Mesendoderm (in vitro differentiated cells): ENCODE measurements at regions not wholly inside any gene's neighbourhood (a gene's known extent, or its start where the extent isn't known, plus 50 kb on each side); places are given as distances from the start of the nearest gene placed in this dataset.

Experiments used
- DNase-seq: peaks from one replicate; pipeline ENCODE4 v3.0.0; 2013
- H2AK5ac ChIP-seq: 2 replicates; pipeline ENCODE4 v1.6.1; 2013; ENCODE audit warnings: low read length, inconsistent platforms
- H2BK120ac ChIP-seq: 2 replicates; pipeline ENCODE4 v1.6.1; 2013; ENCODE audit warnings: low read depth, mild to moderate bottlenecking, low read length, moderate library complexity, mixed read lengths
- H2BK15ac ChIP-seq: replicated peaks from 2 replicates; pipeline ENCODE4 v1.6.1; 2013; ENCODE audit warnings: low read depth, mild to moderate bottlenecking, moderate library complexity
- H2BK5ac ChIP-seq: 2 replicates; pipeline ENCODE4 v1.6.1; 2013; ENCODE audit warnings: low read length, inconsistent platforms
- H3K18ac ChIP-seq: 2 replicates; pipeline ENCODE4 v1.6.1; 2013; ENCODE audit warnings: mild to moderate bottlenecking, low read length, mixed read lengths
- H3K23ac ChIP-seq: one replicate; pipeline ENCODE4 v1.6.1; 2013; ENCODE audit warnings: low read length
- H3K27ac ChIP-seq: 2 replicates; pipeline ENCODE4 v1.5.1; 2013; ENCODE audit warnings: low read depth, mild to moderate bottlenecking, inconsistent platforms, low read length, moderate library complexity
- H3K27me3 ChIP-seq: 2 replicates; pipeline ENCODE4 v1.6.1; 2013; ENCODE audit warnings: low read length, control low read depth, mild to moderate bottlenecking, inconsistent platforms; ENCODE audit not compliant: insufficient read depth, poor library complexity
- H3K36me3 ChIP-seq: 2 replicates; pipeline ENCODE4 v1.6.1; 2013; ENCODE audit warnings: low read length, inconsistent platforms; ENCODE audit not compliant: control insufficient read depth, insufficient read depth
- H3K4ac ChIP-seq: one replicate; pipeline ENCODE4 v1.6.1; 2013; ENCODE audit warnings: low read depth, mild to moderate bottlenecking, low read length, moderate library complexity
- H3K4me1 ChIP-seq: 2 replicates; pipeline ENCODE4 v1.6.1; 2013; ENCODE audit warnings: low read depth, low read length, inconsistent platforms; ENCODE audit not compliant: control insufficient read depth
- H3K4me2 ChIP-seq: 2 replicates; pipeline ENCODE4 v1.6.1; 2013; ENCODE audit warnings: low read length
- H3K4me3 ChIP-seq: 2 replicates; pipeline ENCODE4 v1.5.1; 2013; ENCODE audit warnings: mild to moderate bottlenecking, low read length
- H3K56ac ChIP-seq: one replicate; pipeline ENCODE4 v1.6.1; 2013; ENCODE audit warnings: low read length
- H3K79me1 ChIP-seq: 2 replicates; pipeline ENCODE4 v1.6.1; 2013; ENCODE audit warnings: low read length, inconsistent platforms
- H3K79me2 ChIP-seq: 2 replicates; pipeline ENCODE4 v1.6.1; 2013; ENCODE audit warnings: mild to moderate bottlenecking, low read length; ENCODE audit not compliant: control insufficient read depth, insufficient read depth
- H3K9ac ChIP-seq: 2 replicates; pipeline ENCODE4 v1.6.1; 2013; ENCODE audit warnings: low read length, inconsistent platforms
- H4K5ac ChIP-seq: one replicate; pipeline ENCODE4 v1.6.1; 2013; ENCODE audit warnings: low read length
- H4K8ac ChIP-seq: one replicate; pipeline ENCODE4 v1.6.1; 2013; ENCODE audit warnings: low read depth, mild to moderate bottlenecking, control low read depth, low read length, moderate library complexity
- WGBS: extraction: QIAGEN DNeasy Blood & Tissue Kit; methylation state at CpG from one replicate; pipeline ENCODE4 v1.1.7; 2013; ENCODE audit warnings: low lambda C conversion rate, missing lambda C conversion rate; ENCODE audit not compliant: insufficient coverage; ENCODE audit errors: extremely low coverage; 5-methylcytosine and 5-hydroxymethylcytosine counted together

- WGBS: no CpG with 5 or more reads among the region's 6 CpGs
Measured at GRCh38 chr12:65769880-65770279, 54.4 kb upstream of the HMGA2 start.

More at GRCh38 chr12:65769880-65770279, 54.4 kb upstream of the HMGA2 start:
- H2BK120ac ChIP-seq: no peak overlapping the region
- no peak overlapping the region for H3K27ac ChIP-seq
- H3K56ac ChIP-seq: no peak overlapping the region
- H3K4me3 ChIP-seq: no peak overlapping the region
- H3K79me2 ChIP-seq: no peaks in the 10 kb centered on the region
- H3K18ac ChIP-seq: no peak overlapping the region
- H3K9ac ChIP-seq: no peak overlapping the region
- H2BK15ac ChIP-seq: no peak overlapping the region
- H3K4me2 ChIP-seq: no peak overlapping the region
- DNase-seq: no peak
- H4K5ac ChIP-seq: no peak overlapping the region
- H3K4me1 ChIP-seq: no peaks in the 10 kb centered on the region
- H4K8ac ChIP-seq: no peak overlapping the region
- H3K36me3 ChIP-seq: no peaks in the 10 kb centered on the region
- no peak overlapping the region for H2BK5ac ChIP-seq
- H3K27me3 ChIP-seq: no peaks in the 10 kb centered on the region
- H3K23ac ChIP-seq: no peak overlapping the region
- no peaks in the 10 kb centered on the region for H3K79me1 ChIP-seq
- no peak overlapping the region for H3K4ac ChIP-seq
- H2AK5ac ChIP-seq: no peak overlapping the region
